ENCODE measurements at regions not wholly inside any gene's neighbourhood (a gene's known extent, or its start where the extent isn't known, plus 50 kb on each side); places are given as distances from the start of the nearest gene placed in this dataset.

- TF ChIP-seq REST (IDR thresholded peaks at IDR 0.05): no peak
- TF ChIP-seq CEBPB (IDR thresholded peaks at IDR 0.05): no peak
- TF ChIP-seq MAX (IDR thresholded peaks at IDR 0.05): no peak
- no peak for TF ChIP-seq CTCF (IDR thresholded peaks at IDR 0.05)
- TF ChIP-seq RCOR1 (IDR thresholded peaks at IDR 0.05; ENCODE audit: low read depth, low read length): no peak
- no peak for TF ChIP-seq POLR2A (IDR thresholded peaks at IDR 0.05; ENCODE audit: low read length)
- TF ChIP-seq EP300 (IDR thresholded peaks at IDR 0.05): no peak
- TF ChIP-seq HEYL (CRISPR knock-in tag; IDR thresholded peaks at IDR 0.05): no peak
- TF ChIP-seq MAZ (IDR thresholded peaks at IDR 0.05; ENCODE audit: borderline replicate concordance, low read depth, low read length): no peak
- no peak for TF ChIP-seq EHMT2 (IDR thresholded peaks at IDR 0.05; ENCODE audit: low read depth)
- TF ChIP-seq ELK1 (IDR thresholded peaks at IDR 0.05; ENCODE audit: low read depth, low read length): no peak
- no peak for TF ChIP-seq SREBF2 (IDR thresholded peaks at IDR 0.05)
- TF ChIP-seq GATA3 (IDR thresholded peaks at IDR 0.05; ENCODE audit: borderline replicate concordance): no peak
- TF ChIP-seq KDM5A (IDR thresholded peaks at IDR 0.05): no peak
Observed at GRCh38 chr6:41471064-41471895, 74.9 kb upstream of the FOXP4 start.
